ENCODE measurements at regions not wholly inside any gene's neighbourhood (a gene's known extent, or its start where the extent isn't known, plus 50 kb on each side); places are given as distances from the start of the nearest gene placed in this dataset.

GRCh38 chr5:71912021-71912420, 192.9 kb downstream of the CARTPT start:
- TF ChIP-seq POLR2A (IDR thresholded peaks at IDR 0.05; ENCODE audit: low read length) (no peak), GATA1 (IDR thresholded peaks at IDR 0.05; ENCODE audit: low read depth, low read length) (no peak)
